H1 (cell line): ENCODE measurements at regions not wholly inside any gene's neighbourhood (a gene's known extent, or its start where the extent isn't known, plus 50 kb on each side); places are given as distances from the start of the nearest gene placed in this dataset.

ENCODE experiments used
- CTCF ChIA-PET: fragments of 300-600 bp; sonication (Branson Sonifier 250); formaldehyde crosslinking; loops from one replicate; lab custom pipeline; 2021; ENCODE audit not compliant: partially characterized antibody; lab: Charles Lee
- POLR2A ChIA-PET: fragments of 300-600 bp; sonication (Branson Sonifier 250); formaldehyde crosslinking; loops from one replicate; lab custom pipeline; 2021; ENCODE audit warnings: inconsistent platforms; ENCODE audit not compliant: partially characterized antibody; lab: Charles Lee
- DNase-seq, 2 experiments: peaks; one replicate each; pipeline versions ENCODE4 v3.0.0 to v3.0.0-alpha.2; 2010 to 2022; ENCODE audit warnings: low spot score in 2 of 2, low read depth in 1 of 2, mixed read lengths in 1 of 2
- FAIRE-seq: peaks from 2 replicates; lab custom pipeline; 2011; peaks lifted over from hg19 to GRCh38; lab: Jason Lieb, UNC
- H2AFZ ChIP-seq: 2 replicates; pipeline ENCODE4 v1.8.1; 2012; ENCODE audit warnings: low read length, inconsistent platforms
- H2AK5ac ChIP-seq: 2 replicates; pipeline ENCODE4 v1.6.1; 2013; ENCODE audit warnings: low read depth, low read length
- H2BK120ac ChIP-seq: replicated peaks from 2 replicates; pipeline ENCODE3; 2013; ENCODE audit warnings: low read depth, low read length, inconsistent platforms
- H2BK12ac ChIP-seq: 2 replicates; pipeline ENCODE4 v1.6.1; 2013; ENCODE audit warnings: low read depth, low read length
- H2BK15ac ChIP-seq: 2 replicates; pipeline ENCODE4 v1.6.1; 2013; ENCODE audit warnings: low read length
- H2BK20ac ChIP-seq: 2 replicates; pipeline ENCODE4 v1.6.1; 2013; ENCODE audit warnings: low read length
- H2BK5ac ChIP-seq: 2 replicates; pipeline ENCODE4 v1.6.1; 2013; ENCODE audit warnings: low read depth, low read length
- H3K14ac ChIP-seq: 2 replicates; pipeline ENCODE4 v1.6.1; 2013; ENCODE audit warnings: inconsistent platforms; ENCODE audit not compliant: insufficient read length
- H3K18ac ChIP-seq: 2 replicates; pipeline ENCODE4 v1.6.1; 2013; ENCODE audit warnings: low read length; ENCODE audit errors: extremely low read depth
- H3K23ac ChIP-seq: 2 replicates; pipeline ENCODE4 v1.6.1; 2013; ENCODE audit warnings: inconsistent platforms; ENCODE audit not compliant: insufficient read length
- H3K23me2 ChIP-seq: 2 replicates; pipeline ENCODE4 v1.6.1; 2013; ENCODE audit warnings: low read depth, low read length
- H3K27ac ChIP-seq: 2 replicates; pipeline ENCODE4 v1.6.1; 2011; ENCODE audit warnings: low read depth, low read length, inconsistent platforms
- H3K27me3 ChIP-seq, 4 experiments: replicated peaks in 1 of 4; 1 replicate in 1 of 4; 2 replicates in 3 of 4; pipeline versions ENCODE4 v1.6.1 to v1.8.1; 2011 to 2013; ENCODE audit warnings: low read length in 3 of 4, mild to moderate bottlenecking in 3 of 4, inconsistent platforms in 2 of 4, mixed read lengths in 2 of 4, moderate library complexity in 1 of 4; ENCODE audit not compliant: control insufficient read depth in 3 of 4, insufficient read depth in 3 of 4; ENCODE audit errors: extremely low read depth in 1 of 4
- H3K36me3 ChIP-seq, 4 experiments: 2 replicates each; pipeline versions ENCODE4 v1.6.1 to v1.8.1; 2011 to 2013; ENCODE audit warnings: mild to moderate bottlenecking in 4 of 4, low read length in 3 of 4, moderate library complexity in 2 of 4, control low read depth in 1 of 4, inconsistent platforms in 1 of 4; ENCODE audit not compliant: insufficient read depth in 4 of 4, control insufficient read depth in 2 of 4
- H3K4ac ChIP-seq: replicated peaks from 2 replicates; pipeline ENCODE3; 2013; ENCODE audit warnings: low read length, low read depth, mixed read lengths, inconsistent platforms; ENCODE audit not compliant: insufficient read length
- H3K4me1 ChIP-seq, 4 experiments: replicated peaks in 1 of 4; 1 replicate in 1 of 4; 2 replicates in 3 of 4; pipeline versions ENCODE4 v1.6.1 to v1.8.1; 2011 to 2013; ENCODE audit warnings: low read length in 3 of 4, inconsistent platforms in 2 of 4, mixed read lengths in 1 of 4; ENCODE audit not compliant: insufficient read depth in 4 of 4, control insufficient read depth in 3 of 4
- H3K4me2 ChIP-seq, 2 experiments: 2 replicates each; pipeline versions ENCODE4 v1.6.1 to v1.8.1; 2011 to 2013; ENCODE audit warnings: low read depth in 2 of 2, low read length in 2 of 2, control low read depth in 1 of 2, inconsistent platforms in 1 of 2, mild to moderate bottlenecking in 1 of 2; ENCODE audit not compliant: insufficient read depth in 1 of 2
- H3K4me3 ChIP-seq, 4 experiments: fragments of 200-600, 300-600 bp in 1 of 4; sonication (generic), shearing (Covaris generic), sonication (Bioruptor Twin) in 1 of 4; 2 replicates each; pipeline versions ENCODE4 v1.5.1 to v1.8.1; 2011 to 2016; ENCODE audit warnings: low read length in 4 of 4, low read depth in 3 of 4, control low read depth in 2 of 4, inconsistent platforms in 2 of 4, mild to moderate bottlenecking in 2 of 4, mixed read lengths in 1 of 4, moderate library complexity in 1 of 4; ENCODE audit not compliant: insufficient read depth in 2 of 4; ENCODE audit errors: extremely low read depth in 1 of 4
- H3K56ac ChIP-seq: replicated peaks from 2 replicates; pipeline ENCODE3; 2013; ENCODE audit warnings: low read depth, mild to moderate bottlenecking, mixed read lengths, low read length, inconsistent platforms; ENCODE audit not compliant: insufficient read length
- H3K79me1 ChIP-seq: 2 replicates; pipeline ENCODE4 v1.6.1; 2013; ENCODE audit warnings: low read depth, low read length, control low read depth
- H3K79me2 ChIP-seq, 2 experiments: 2 replicates each; pipeline versions ENCODE4 v1.6.1 to v1.8.1; 2012 to 2013; ENCODE audit warnings: low read length in 2 of 2, mild to moderate bottlenecking in 2 of 2, inconsistent platforms in 1 of 2; ENCODE audit not compliant: insufficient read depth in 2 of 2, control insufficient read depth in 1 of 2
- H3K9ac ChIP-seq, 4 experiments: replicated peaks in 1 of 4; 1 replicate in 1 of 4; 2 replicates in 3 of 4; pipeline versions ENCODE4 v1.6.1 to v1.8.1; 2011 to 2013; ENCODE audit warnings: low read depth in 3 of 4, low read length in 3 of 4, control low read depth in 2 of 4, mild to moderate bottlenecking in 2 of 4, moderate library complexity in 2 of 4, inconsistent platforms in 1 of 4; ENCODE audit errors: extremely low read depth in 1 of 4
- H3K9me3 ChIP-seq, 2 experiments: 2 replicates each; pipeline versions ENCODE4 v1.6.1 to v1.8.1; 2012 to 2013; ENCODE audit warnings: mild to moderate bottlenecking in 2 of 2, moderate library complexity in 2 of 2, control low read depth in 1 of 2, inconsistent platforms in 1 of 2, low read depth in 1 of 2, low read length in 1 of 2, mixed read lengths in 1 of 2; ENCODE audit not compliant: insufficient read depth in 2 of 2
- H4K20me1 ChIP-seq, 2 experiments: replicated peaks in 1 of 2; 2 replicates each; pipeline versions ENCODE3 to v1.8.1; 2011 to 2013; ENCODE audit warnings: inconsistent platforms in 2 of 2, low read length in 2 of 2, mild to moderate bottlenecking in 1 of 2; ENCODE audit not compliant: insufficient read depth in 2 of 2, control insufficient read depth in 1 of 2
- H4K5ac ChIP-seq: 2 replicates; pipeline ENCODE4 v1.6.1; 2013; ENCODE audit warnings: low read length, low read depth, mixed read lengths, inconsistent platforms; ENCODE audit not compliant: insufficient read length
- H4K8ac ChIP-seq: 2 replicates; pipeline ENCODE4 v1.8.0; 2013; ENCODE audit warnings: mild to moderate bottlenecking, moderate library complexity, low read length, inconsistent platforms; ENCODE audit not compliant: insufficient read depth; ENCODE audit errors: extremely low read depth
- H4K91ac ChIP-seq: replicated peaks from 2 replicates; pipeline ENCODE3; 2013; ENCODE audit warnings: low read length, mixed read lengths, inconsistent platforms; ENCODE audit not compliant: insufficient read length
- BCL11A ChIP-seq, 2 experiments: IDR thresholded peaks; one replicate each; pipeline ENCODE4 v1.6.1; 2011; ENCODE audit warnings: low read depth in 2 of 2, low read length in 2 of 2, mild to moderate bottlenecking in 2 of 2
- BRCA1 ChIP-seq: IDR thresholded peaks from 2 replicates; pipeline ENCODE4 v1.6.1; 2012; ENCODE audit warnings: low read depth, low read length, improper control_type of control experiment
- CHD2 ChIP-seq: IDR thresholded peaks from 2 replicates; pipeline ENCODE4 v1.6.1; 2012; ENCODE audit warnings: low read length, improper control_type of control experiment
- CREB1 ChIP-seq: IDR thresholded peaks from 2 replicates; pipeline ENCODE4 v1.6.1; 2012; ENCODE audit warnings: inconsistent platforms
- EGR1 ChIP-seq: IDR thresholded peaks from 2 replicates; pipeline ENCODE4 v1.6.1; 2011; ENCODE audit warnings: low read depth, low read length, borderline replicate concordance
- EP300 ChIP-seq, 2 experiments: IDR thresholded peaks; 1 replicate in 1 of 2; 2 replicates in 1 of 2; pipeline ENCODE4 v1.6.1; 2011 to 2012; ENCODE audit warnings: low read depth in 2 of 2, low read length in 2 of 2, mild to moderate bottlenecking in 2 of 2, borderline replicate concordance in 1 of 2, inconsistent platforms in 1 of 2, moderate library complexity in 1 of 2
- HDAC6 ChIP-seq: IDR thresholded peaks from one replicate; pipeline ENCODE4 v1.7.1; 2012; ENCODE audit warnings: low read depth, mild to moderate bottlenecking, inconsistent platforms, low read length, moderate library complexity
- JUN ChIP-seq: IDR thresholded peaks from 2 replicates; pipeline ENCODE4 v1.6.1; 2011; ENCODE audit warnings: low read depth, mild to moderate bottlenecking, improper control_type of control experiment, low read length
- KDM1A ChIP-seq: fragments of 200-600, 300-600 bp; sonication (generic); IDR thresholded peaks from 2 replicates; pipeline ENCODE4 v1.7.1; 2016; ENCODE audit warnings: mild to moderate bottlenecking, low read length, borderline replicate concordance
- PHF8 ChIP-seq: fragments of 200-600 bp; sonication (generic); conservative IDR thresholded peaks from 2 replicates; pipeline ENCODE4 v1.7.1; 2012; ENCODE audit warnings: low read depth, mild to moderate bottlenecking, inconsistent platforms, low read length, moderate library complexity
- POLR2A ChIP-seq, 2 experiments: IDR thresholded peaks; 1 replicate in 1 of 2; 2 replicates in 1 of 2; pipeline ENCODE4 v1.6.1; 2011; ENCODE audit warnings: low read depth in 2 of 2, low read length in 2 of 2, mild to moderate bottlenecking in 2 of 2; ENCODE audit errors: control extremely low read depth in 1 of 2
- RNF2 ChIP-seq: fragments of 200-900, 300-1000 bp; sonication (generic); IDR thresholded peaks from 2 replicates; pipeline ENCODE4 v1.7.1; 2016; ENCODE audit warnings: borderline replicate concordance, low read depth, mild to moderate bottlenecking, antibody characterized with exemption, low read length; ENCODE audit not compliant: poor library complexity, severe bottlenecking; ENCODE audit errors: missing control alignments
- RXRA ChIP-seq: IDR thresholded peaks from 2 replicates; pipeline ENCODE4 v1.6.1; 2011; ENCODE audit warnings: low read depth, mild to moderate bottlenecking, low read length, moderate library complexity; ENCODE audit not compliant: insufficient read depth
- SP1 ChIP-seq: IDR thresholded peaks from 2 replicates; pipeline ENCODE4 v1.6.1; 2011; ENCODE audit warnings: low read depth, low read length
- SP2 ChIP-seq: IDR thresholded peaks from 2 replicates; pipeline ENCODE4 v1.6.1; 2012; ENCODE audit warnings: mild to moderate bottlenecking, low read length, inconsistent platforms
- YY1 ChIP-seq: IDR thresholded peaks from 2 replicates; pipeline ENCODE4 v1.6.1; 2011; ENCODE audit warnings: low read depth, mild to moderate bottlenecking, low read length
- WGBS, 2 experiments: shearing (Covaris generic) in 1 of 2; methylation state at CpG; one replicate each; pipeline versions ENCODE4 v1.1.6 to v1.1.7; 2013 to 2015; ENCODE audit warnings: low lambda C conversion rate in 2 of 2, mixed read lengths in 2 of 2, inconsistent platforms in 1 of 2, low coverage in 1 of 2, missing lambda C conversion rate in 1 of 2; ENCODE audit not compliant: insufficient replicate concordance in 2 of 2, insufficient coverage in 1 of 2, insufficient read length in 1 of 2; ENCODE audit errors: extremely low coverage in 1 of 2, missing lambda C conversion rate in 1 of 2; 5-methylcytosine and 5-hydroxymethylcytosine counted together

DNA sequence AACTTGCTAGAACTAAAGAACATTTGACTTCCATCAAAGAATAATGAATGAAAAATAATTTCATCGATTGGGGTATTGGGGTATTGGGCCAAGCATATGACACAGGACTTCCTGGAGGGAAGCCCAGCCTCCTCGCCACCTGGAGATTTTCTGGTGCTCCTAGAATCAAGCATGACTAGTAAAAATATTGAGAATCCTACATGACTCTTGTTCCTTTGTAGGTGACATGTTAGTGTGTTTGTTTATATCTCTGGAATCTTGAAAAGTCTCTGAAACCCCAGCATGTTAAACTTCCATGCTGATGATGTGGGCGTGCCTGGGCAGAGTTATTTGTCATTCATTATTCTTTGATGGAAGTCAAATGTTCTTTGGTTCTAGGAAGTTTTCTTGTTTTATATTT lies 90.1 kb upstream of the EPHB3 start:
- Histone ChIP-seq H3K4me3 (no peak overlapping the region), H4K8ac (no peak overlapping the region), H2BK20ac (no peak overlapping the region), H3K9me3 (no peaks in the 10 kb centered on the region), H4K20me1 (no peaks in the 10 kb centered on the region), H3K27ac (no peak overlapping the region), H2BK120ac (no peak overlapping the region), H3K4ac (no peak overlapping the region), H3K9ac (no peak overlapping the region), H3K23ac (no peak overlapping the region), H3K23me2 (no peaks in the 10 kb centered on the region), H3K79me2 (no peaks in the 10 kb centered on the region), H2BK12ac (no peak overlapping the region), H2BK15ac (no peak overlapping the region), H4K5ac (no peak overlapping the region), H2AFZ (no peak overlapping the region), H3K27me3 (no peaks in the 10 kb centered on the region), H3K56ac (no peak overlapping the region), H3K18ac (no peak overlapping the region), H3K4me2 (no peak overlapping the region), H3K4me1 (peaks cover 0 to 3% (median 2%) of the 10 kb centered on the region in 4 experiments; a peak in 6 of 7 replicates), H4K91ac (no peak overlapping the region), H3K14ac (no peak overlapping the region), H2AK5ac (no peak overlapping the region), H3K36me3 (no peaks in the 10 kb centered on the region), H2BK5ac (no peak overlapping the region), H3K79me1 (no peaks in the 10 kb centered on the region)
- DNase-seq (no peak), FAIRE-seq (no peak)
- WGBS, 2 experiments: 85% methylated on average over 3 of the region's 3 CpGs; no CpG with 5 or more reads in 1 of the 2 experiments
- TF ChIP-seq JUN: no peak
- no peak for TF ChIP-seq SP2
- no peak for TF ChIP-seq POLR2A (IDR thresholded peaks at IDR 0.05; ENCODE audit: control extremely low read depth in 1 of 2, low read depth in 2 of 2, low read length in 2 of 2)
- no peak for TF ChIP-seq SP1
- no peak for TF ChIP-seq EP300 (IDR thresholded peaks at IDR 0.05; ENCODE audit: borderline replicate concordance in 1 of 2, low read depth in 2 of 2, low read length in 2 of 2)
- TF ChIP-seq BRCA1: no peak
- TF ChIP-seq CREB1: no peak
- no peak for TF ChIP-seq RNF2
- no peak for TF ChIP-seq EGR1
- no peak for TF ChIP-seq KDM1A
- TF ChIP-seq BCL11A (IDR thresholded peaks at IDR 0.05; ENCODE audit: low read depth in 2 of 2, low read length in 2 of 2): no peak
- TF ChIP-seq HDAC6: no peak
- TF ChIP-seq RXRA: no peak
- TF ChIP-seq YY1: no peak
- TF ChIP-seq CHD2: no peak
- TF ChIP-seq PHF8: no peak
- POLR2A ChIA-PET: no interaction called here
- CTCF ChIA-PET: interaction anchor here (0.7 to 7.9 kb wide), 6 partner anchors 10 to 74 kb away, joined by 3 to 150 read pairs (median 66); no protein-coding TSS in a partner anchor
